Gastrocnemius medialis (tissue), 4 donors: ENCODE measurements at regions not wholly inside any gene's neighbourhood (a gene's known extent, or its start where the extent isn't known, plus 50 kb on each side); places are given as distances from the start of the nearest gene placed in this dataset.

ENCODE experiments used
- POLR2A ChIP-seq, 2 donors: fragments of 450-650 bp; IDR thresholded peaks; one replicate each; pipeline ENCODE4 v1.6.1; 2017; ENCODE audit warnings: antibody characterized with exemption in 2 of 2, mild to moderate bottlenecking in 2 of 2, moderate library complexity in 2 of 2
- TF ChIP-seq, protein P1 (sequence below), 5 experiments: fragments of 450-650 bp in 3 of 5; fragments of 200-600 bp in 2 of 5; sonication (generic) in 2 of 5; IDR thresholded peaks in 4 of 5; conservative IDR thresholded peaks in 1 of 5; 1 replicate in 4 of 5; 2 replicates in 1 of 5; pipeline ENCODE4 v1.5.1; 2016 to 2019; ENCODE audit warnings: antibody characterized with exemption in 5 of 5, mild to moderate bottlenecking in 3 of 5, moderate library complexity in 3 of 5

DNA sequence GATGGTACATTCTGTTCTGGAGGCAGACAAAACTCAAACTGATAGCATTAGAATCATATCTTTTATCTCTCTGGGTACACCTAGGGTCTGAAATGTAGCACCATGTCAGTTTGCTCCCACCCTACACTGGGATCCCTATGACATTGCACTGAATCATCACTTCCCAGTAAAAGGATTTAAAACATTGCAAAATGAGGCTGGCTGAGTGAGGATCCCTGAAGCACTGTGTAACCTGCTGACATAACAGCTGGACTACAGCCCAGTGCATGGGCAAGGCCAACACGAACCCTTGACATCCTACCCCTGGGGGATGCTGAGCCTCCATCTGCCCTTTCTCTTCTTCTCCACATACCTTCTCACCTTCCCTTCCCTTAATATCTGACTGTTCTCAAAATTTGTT, 253.2 kb downstream of the TTC32 start:
- TF ChIP-seq POLR2A (IDR thresholded peaks at IDR 0.05), result no peak
- TF ChIP-seq, protein P1, sequence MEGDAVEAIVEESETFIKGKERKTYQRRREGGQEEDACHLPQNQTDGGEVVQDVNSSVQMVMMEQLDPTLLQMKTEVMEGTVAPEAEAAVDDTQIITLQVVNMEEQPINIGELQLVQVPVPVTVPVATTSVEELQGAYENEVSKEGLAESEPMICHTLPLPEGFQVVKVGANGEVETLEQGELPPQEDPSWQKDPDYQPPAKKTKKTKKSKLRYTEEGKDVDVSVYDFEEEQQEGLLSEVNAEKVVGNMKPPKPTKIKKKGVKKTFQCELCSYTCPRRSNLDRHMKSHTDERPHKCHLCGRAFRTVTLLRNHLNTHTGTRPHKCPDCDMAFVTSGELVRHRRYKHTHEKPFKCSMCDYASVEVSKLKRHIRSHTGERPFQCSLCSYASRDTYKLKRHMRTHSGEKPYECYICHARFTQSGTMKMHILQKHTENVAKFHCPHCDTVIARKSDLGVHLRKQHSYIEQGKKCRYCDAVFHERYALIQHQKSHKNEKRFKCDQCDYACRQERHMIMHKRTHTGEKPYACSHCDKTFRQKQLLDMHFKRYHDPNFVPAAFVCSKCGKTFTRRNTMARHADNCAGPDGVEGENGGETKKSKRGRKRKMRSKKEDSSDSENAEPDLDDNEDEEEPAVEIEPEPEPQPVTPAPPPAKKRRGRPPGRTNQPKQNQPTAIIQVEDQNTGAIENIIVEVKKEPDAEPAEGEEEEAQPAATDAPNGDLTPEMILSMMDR (IDR thresholded peaks at IDR 0.05 in 4 of 5, conservative IDR thresholded peaks at IDR 0.05 in 1 of 5), result no peak
